ENCODE measurements at regions not wholly inside any gene's neighbourhood (a gene's known extent, or its start where the extent isn't known, plus 50 kb on each side); places are given as distances from the start of the nearest gene placed in this dataset.

DNA sequence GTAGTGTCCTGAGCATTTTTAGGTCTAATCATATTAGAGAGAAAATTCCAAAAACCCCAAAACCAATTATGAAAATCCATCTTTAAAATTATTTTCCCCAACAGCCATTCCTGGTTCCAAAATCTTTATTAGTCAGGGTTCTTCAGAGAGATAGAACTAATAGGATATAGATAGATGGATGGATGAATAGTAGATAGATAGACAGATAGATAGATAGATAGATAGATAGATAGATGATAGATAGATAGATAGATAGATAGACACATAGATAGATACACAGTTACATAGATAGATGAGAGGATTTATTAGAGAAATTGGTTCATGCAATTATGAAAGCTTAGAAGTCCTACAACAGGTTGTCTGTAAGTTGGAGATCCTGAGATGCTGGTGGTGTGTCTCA lies 122.7 kb upstream of the POGK start:
- in situ Hi-C loops (cut with MboI; ENCODE audit: low sequenced_read_pairs, unreplicated experiment), result no loop called here
- DNase-seq (ENCODE audit: low spot score), result no peak
- TF ChIP-seq, protein P1, sequence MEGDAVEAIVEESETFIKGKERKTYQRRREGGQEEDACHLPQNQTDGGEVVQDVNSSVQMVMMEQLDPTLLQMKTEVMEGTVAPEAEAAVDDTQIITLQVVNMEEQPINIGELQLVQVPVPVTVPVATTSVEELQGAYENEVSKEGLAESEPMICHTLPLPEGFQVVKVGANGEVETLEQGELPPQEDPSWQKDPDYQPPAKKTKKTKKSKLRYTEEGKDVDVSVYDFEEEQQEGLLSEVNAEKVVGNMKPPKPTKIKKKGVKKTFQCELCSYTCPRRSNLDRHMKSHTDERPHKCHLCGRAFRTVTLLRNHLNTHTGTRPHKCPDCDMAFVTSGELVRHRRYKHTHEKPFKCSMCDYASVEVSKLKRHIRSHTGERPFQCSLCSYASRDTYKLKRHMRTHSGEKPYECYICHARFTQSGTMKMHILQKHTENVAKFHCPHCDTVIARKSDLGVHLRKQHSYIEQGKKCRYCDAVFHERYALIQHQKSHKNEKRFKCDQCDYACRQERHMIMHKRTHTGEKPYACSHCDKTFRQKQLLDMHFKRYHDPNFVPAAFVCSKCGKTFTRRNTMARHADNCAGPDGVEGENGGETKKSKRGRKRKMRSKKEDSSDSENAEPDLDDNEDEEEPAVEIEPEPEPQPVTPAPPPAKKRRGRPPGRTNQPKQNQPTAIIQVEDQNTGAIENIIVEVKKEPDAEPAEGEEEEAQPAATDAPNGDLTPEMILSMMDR (IDR thresholded peaks at IDR 0.05; ENCODE audit: borderline replicate concordance, control extremely low read depth, extremely low read depth, insufficient read depth, missing control alignments), result no peak

DNA sequence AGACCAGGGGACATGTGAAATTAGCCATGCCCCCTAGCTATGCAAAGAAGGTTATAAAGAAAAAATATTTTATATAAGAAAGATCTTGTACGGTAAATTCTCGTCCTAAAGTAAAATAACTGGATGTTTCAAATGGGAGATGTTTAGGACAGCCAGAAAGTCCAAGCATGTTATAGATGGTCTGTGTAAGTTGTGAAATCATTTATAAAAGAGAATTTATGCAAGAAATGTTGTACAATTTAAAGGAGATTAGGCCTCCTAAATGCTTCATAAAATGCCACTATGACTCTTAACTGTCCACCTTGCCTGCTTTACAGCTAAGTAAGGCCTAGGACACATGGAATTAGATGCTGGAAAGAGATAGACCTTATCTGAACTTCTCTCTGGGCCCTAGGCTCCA lies 118.1 kb upstream of the POGK start:
- in situ Hi-C loops (cut with MboI; ENCODE audit: low sequenced_read_pairs, unreplicated experiment), result no loop called here
- no peak for DNase-seq (ENCODE audit: low spot score)
- TF ChIP-seq, protein P1 (IDR thresholded peaks at IDR 0.05; ENCODE audit: borderline replicate concordance, control extremely low read depth, extremely low read depth, insufficient read depth, missing control alignments), result no peak

DNA sequence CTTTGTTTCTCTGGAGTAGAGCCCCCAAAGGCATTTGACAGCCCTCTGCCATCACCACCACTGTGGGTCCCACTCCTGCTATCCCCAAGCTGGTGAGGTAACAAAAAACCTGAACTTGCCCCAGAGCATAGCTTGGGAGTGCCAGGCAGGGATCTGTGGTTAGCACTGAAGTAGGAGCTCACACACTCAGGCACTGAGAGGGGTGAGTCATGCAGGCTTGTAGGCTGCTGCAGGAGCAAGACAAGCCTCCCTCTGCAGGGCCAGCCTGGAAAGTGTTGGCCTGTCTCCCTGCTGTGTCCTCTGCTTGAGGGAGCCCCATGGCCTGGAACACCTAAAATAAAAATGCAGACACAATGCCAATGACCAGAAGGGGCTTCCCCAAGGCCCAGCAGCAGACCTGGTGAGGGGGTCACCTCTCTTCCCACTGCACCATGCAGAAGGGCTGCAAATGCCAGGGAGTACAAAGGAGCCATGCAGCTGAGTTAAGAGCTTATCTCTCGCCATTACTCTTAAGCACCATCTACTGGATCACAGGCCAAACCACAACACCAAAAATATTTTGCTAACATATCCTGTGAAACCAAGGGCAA lies 108.9 kb upstream of the POGK start:
- in situ Hi-C loops (cut with MboI; ENCODE audit: low sequenced_read_pairs, unreplicated experiment), result no loop called here
- DNase-seq (ENCODE audit: low spot score), result no peak

DNA sequence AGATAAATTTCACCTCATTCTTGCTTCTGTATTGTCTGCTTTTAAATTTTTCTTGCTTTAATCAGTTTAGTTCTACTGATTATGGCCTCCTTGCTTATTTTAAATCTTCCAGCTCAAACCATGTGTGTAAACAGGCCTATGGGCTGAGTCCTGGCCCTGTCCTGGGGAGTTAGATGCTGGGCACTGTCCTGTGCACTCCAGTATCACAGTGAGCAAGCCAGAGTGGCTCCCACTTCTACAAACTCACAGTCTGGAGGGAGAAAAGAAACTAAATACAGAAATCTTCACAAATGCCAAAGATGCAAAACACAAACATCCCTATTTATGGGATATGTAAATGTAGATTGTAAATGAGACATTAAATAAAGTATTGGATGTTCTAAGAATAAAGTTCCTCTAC lies 101.1 kb upstream of the POGK start:
- TF ChIP-seq, protein P1 (IDR thresholded peaks at IDR 0.05; ENCODE audit: borderline replicate concordance, control extremely low read depth, extremely low read depth, insufficient read depth, missing control alignments), result no peak
- in situ Hi-C loops (cut with MboI; ENCODE audit: low sequenced_read_pairs, unreplicated experiment), result no loop called here
- DNase-seq (ENCODE audit: low spot score), result no peak

More for the DNA sequence above, 108.9 kb upstream of the POGK start:
- TF ChIP-seq, protein P1 (IDR thresholded peaks at IDR 0.05; ENCODE audit: borderline replicate concordance, control extremely low read depth, extremely low read depth, insufficient read depth, missing control alignments), result no peak

DNA sequence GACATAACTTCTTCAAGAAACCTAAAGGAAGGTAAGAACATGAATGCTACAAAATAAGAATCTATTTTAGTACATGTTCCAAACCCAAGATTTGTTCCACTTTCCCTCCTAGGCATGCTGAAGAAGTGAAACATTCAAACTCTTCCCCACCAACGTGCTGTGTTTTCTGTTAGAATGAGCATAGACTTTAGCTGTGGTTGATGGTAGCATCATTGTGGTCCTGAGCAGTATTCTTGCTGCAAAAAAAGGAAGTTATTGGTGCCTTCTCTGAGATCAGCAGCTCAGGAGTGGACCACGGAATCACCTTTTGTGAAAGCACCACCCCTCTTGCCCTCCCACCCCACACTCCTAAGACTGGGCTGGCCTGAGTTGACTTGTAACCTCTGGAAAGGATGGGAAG lies 100.4 kb upstream of the POGK start:
- TF ChIP-seq, protein P1 (IDR thresholded peaks at IDR 0.05; ENCODE audit: borderline replicate concordance, control extremely low read depth, extremely low read depth, insufficient read depth, missing control alignments), result no peak
- in situ Hi-C loops (cut with MboI; ENCODE audit: low sequenced_read_pairs, unreplicated experiment), result no loop called here
- no peak for DNase-seq (ENCODE audit: low spot score)

DNA sequence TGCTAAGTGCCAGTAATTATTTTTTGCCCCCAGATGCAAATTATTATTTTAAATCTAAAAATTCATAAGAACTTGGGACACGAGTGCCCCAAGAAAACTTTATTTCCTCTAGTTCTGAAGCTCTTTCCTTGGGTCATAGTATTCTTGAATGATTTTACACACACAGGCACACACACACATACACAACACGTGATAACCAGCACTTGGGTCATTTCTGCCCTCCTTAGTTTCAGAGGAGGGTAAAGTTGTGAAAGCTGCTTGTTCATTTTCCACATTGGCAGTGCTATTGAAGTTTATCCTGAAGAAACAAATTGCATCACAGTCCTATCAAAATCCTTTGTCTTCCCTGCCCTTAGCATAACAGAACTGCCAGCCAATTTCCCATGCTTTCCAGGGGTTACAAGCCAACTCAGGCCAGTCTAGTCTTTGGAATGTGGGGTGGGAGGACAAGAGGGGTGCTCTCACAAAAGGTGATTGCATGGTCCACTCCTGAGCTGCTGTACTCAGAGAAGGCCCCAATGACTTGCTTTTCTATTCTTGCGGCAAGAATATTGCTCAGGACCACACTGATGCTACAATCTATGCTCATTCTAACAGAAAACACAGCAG lies 98.5 kb upstream of the POGK start:
- in situ Hi-C loops (cut with MboI; ENCODE audit: low sequenced_read_pairs, unreplicated experiment), result no loop called here
- DNase-seq (ENCODE audit: low spot score), result no peak
- TF ChIP-seq, protein P1 (IDR thresholded peaks at IDR 0.05; ENCODE audit: borderline replicate concordance, control extremely low read depth, extremely low read depth, insufficient read depth, missing control alignments), result no peak
